ENCODE measurements at regions not wholly inside any gene's neighbourhood (a gene's known extent, or its start where the extent isn't known, plus 50 kb on each side); places are given as distances from the start of the nearest gene placed in this dataset.

GRCh38 chr1:53388963-53389362 is 61.1 kb upstream of the LRP8 start:
- Histone ChIP-seq H3K4me1 (ENCODE audit: insufficient read depth) (no peaks in the 10 kb centered on the region), H3K27ac (no peak overlapping the region), H3K9me3 (no peaks in the 10 kb centered on the region), H3K36me3 (no peaks in the 10 kb centered on the region), H3K27me3 (no peaks in the 10 kb centered on the region), H3K4me3 (no peak overlapping the region)
- intact Hi-C loops (cut with DNase I), result no loop called here
- no peak for DNase-seq
- 94 to 95% (median 94%) methylated on average over 4 of the region's 4 CpGs for WGBS, 3 donors
- TF ChIP-seq CTCF (IDR thresholded peaks at IDR 0.05) (no peak), POLR2A (IDR thresholded peaks at IDR 0.05) (no peak), EP300 (IDR thresholded peaks at IDR 0.05) (no peak)

GRCh38 chr1:53390261-53390660 is 62.4 kb upstream of the LRP8 start:
- 53 to 71% (median 56%) methylated on average over 5 of the region's 5 CpGs for WGBS, 3 donors
- H3K36me3 ChIP-seq, result no peaks in the 10 kb centered on the region
- no peak for DNase-seq
- no peaks in the 10 kb centered on the region for H3K27me3 ChIP-seq
- H3K9me3 ChIP-seq, result no peaks in the 10 kb centered on the region
- no peak overlapping the region for H3K27ac ChIP-seq
- intact Hi-C loops (cut with DNase I), result loop anchor here in 2 of 4 donors (2.0 to 5.0 kb wide), 2 partner anchors 113 to 115 kb away; no protein-coding TSS in a partner anchor
- H3K4me1 ChIP-seq (ENCODE audit: insufficient read depth), result no peaks in the 10 kb centered on the region
- no peak overlapping the region for H3K4me3 ChIP-seq
- no peak for TF ChIP-seq POLR2A (IDR thresholded peaks at IDR 0.05)
- no peak for TF ChIP-seq EP300 (IDR thresholded peaks at IDR 0.05)

GRCh38 chr1:53390736-53391135 is 62.9 kb upstream of the LRP8 start:
- 82 to 88% (median 84%) methylated on average over 8 of the region's 8 CpGs for WGBS, 3 donors
- intact Hi-C loops (cut with DNase I), result loop anchor here in 2 of 4 donors (2.0 to 5.0 kb wide), 2 partner anchors 113 to 116 kb away; no protein-coding TSS in a partner anchor
- DNase-seq, result no peak
- Histone ChIP-seq H3K4me3 (no peak overlapping the region), H3K36me3 (no peaks in the 10 kb centered on the region), H3K27ac (no peak overlapping the region), H3K9me3 (no peaks in the 10 kb centered on the region), H3K4me1 (ENCODE audit: insufficient read depth) (no peaks in the 10 kb centered on the region), H3K27me3 (no peaks in the 10 kb centered on the region)
- TF ChIP-seq CTCF (IDR thresholded peaks at IDR 0.05) (no peak), POLR2A (IDR thresholded peaks at IDR 0.05) (no peak), EP300 (IDR thresholded peaks at IDR 0.05) (no peak)

GRCh38 chr1:53391296-53391695 is 63.4 kb upstream of the LRP8 start:
- H3K27me3 ChIP-seq, result no peaks in the 10 kb centered on the region
- DNase-seq, result no peak
- WGBS, 3 donors, result 84 to 91% (median 87%) methylated on average over 2 of the region's 2 CpGs
- no peak overlapping the region for H3K4me3 ChIP-seq
- no peaks in the 10 kb centered on the region for H3K36me3 ChIP-seq
- H3K9me3 ChIP-seq, result no peaks in the 10 kb centered on the region
- no peaks in the 10 kb centered on the region for H3K4me1 ChIP-seq (ENCODE audit: insufficient read depth)
- intact Hi-C loops (cut with DNase I), result loop anchor here in 2 of 4 donors (2.0 to 5.0 kb wide), 2 partner anchors 114 to 116 kb away; no protein-coding TSS in a partner anchor
- TF ChIP-seq CTCF (IDR thresholded peaks at IDR 0.05) (no peak), EP300 (IDR thresholded peaks at IDR 0.05) (no peak), POLR2A (IDR thresholded peaks at IDR 0.05) (no peak)
- no peak overlapping the region for H3K27ac ChIP-seq

- TF ChIP-seq POLR2A (IDR thresholded peaks at IDR 0.05) (no peak), EP300 (IDR thresholded peaks at IDR 0.05) (no peak), CTCF (IDR thresholded peaks at IDR 0.05) (no peak)
- no peak for DNase-seq
- no peaks in the 10 kb centered on the region for H3K9me3 ChIP-seq
- no peaks in the 10 kb centered on the region for H3K4me1 ChIP-seq (ENCODE audit: insufficient read depth)
- H3K27me3 ChIP-seq, result no peaks in the 10 kb centered on the region
- H3K27ac ChIP-seq, result no peak overlapping the region
- intact Hi-C loops (cut with DNase I), result loop anchor here in 3 of 4 donors (2.0 to 5.0 kb wide), 3 partner anchors 113 to 117 kb away; no protein-coding TSS in a partner anchor
- no peak overlapping the region for H3K4me3 ChIP-seq
- H3K36me3 ChIP-seq, result no peaks in the 10 kb centered on the region
Observed at GRCh38 chr1:53391982-53392381, 64.1 kb upstream of the LRP8 start.

All from ovary (tissue), 7 donors.